HL-60 (cell line): ENCODE measurements at regions not wholly inside any gene's neighbourhood (a gene's known extent, or its start where the extent isn't known, plus 50 kb on each side); places are given as distances from the start of the nearest gene placed in this dataset.

ENCODE experiments used
- DNase-seq, 2 experiments: peaks; one replicate each; pipeline ENCODE4 v3.0.0-alpha.2; 2010 to 2020; ENCODE audit warnings: low read depth in 1 of 2, low spot score in 1 of 2
- H3K27ac ChIP-seq: fragments of 250-450 bp; sonication (Bioruptor Pico); replicated peaks from 2 replicates; pipeline ENCODE4 v1.5.1; 2020; ENCODE audit warnings: mild to moderate bottlenecking, moderate library complexity
- H3K27me3 ChIP-seq: fragments of 250-450 bp; sonication (Bioruptor Pico); 2 replicates; pipeline ENCODE4 v1.5.1; 2021; ENCODE audit warnings: mild to moderate bottlenecking, moderate library complexity; ENCODE audit not compliant: insufficient read depth, poor library complexity, severe bottlenecking
- H3K4me3 ChIP-seq: replicated peaks from 2 replicates; pipeline ENCODE4 v1.5.1; 2011; ENCODE audit warnings: mild to moderate bottlenecking, control low read depth, low read length; ENCODE audit not compliant: insufficient read depth
- CTCF ChIP-seq: IDR thresholded peaks from one replicate; pipeline ENCODE4 v1.5.1; 2011; ENCODE audit warnings: low read length, control low read depth, inconsistent platforms; ENCODE audit not compliant: insufficient read depth
- GABPA ChIP-seq: IDR thresholded peaks from 2 replicates; pipeline ENCODE4 v1.6.1; 2012; ENCODE audit warnings: low read depth
- POLR2AphosphoS5 ChIP-seq: IDR thresholded peaks from 2 replicates; pipeline ENCODE4 v1.6.1; 2012; ENCODE audit warnings: low read depth
- REST ChIP-seq: IDR thresholded peaks from 2 replicates; pipeline ENCODE4 v1.6.1; 2012; ENCODE audit warnings: low read depth; ENCODE audit not compliant: insufficient replicate concordance
- SPI1 ChIP-seq: IDR thresholded peaks from 2 replicates; pipeline ENCODE4 v1.6.1; 2012; ENCODE audit warnings: low read depth, mild to moderate bottlenecking, borderline replicate concordance

- H3K27me3 ChIP-seq: no peaks in the 10 kb centered on the region
- TF ChIP-seq POLR2AphosphoS5 (no peak), SPI1 (no peak), GABPA (no peak)
- no peak overlapping the region for H3K27ac ChIP-seq
- no peak for DNase-seq
- no peak overlapping the region for H3K4me3 ChIP-seq
These were observed 104.9 kb upstream of the SMAD3 start for GRCh38 chr15:66960519-66960918.

GRCh38 chr15:66961407-66961884, 104.0 kb upstream of the SMAD3 start:
- no peak for DNase-seq
- no peak overlapping the region for H3K4me3 ChIP-seq
- no peaks in the 10 kb centered on the region for H3K27me3 ChIP-seq
- no peak overlapping the region for H3K27ac ChIP-seq
- TF ChIP-seq POLR2AphosphoS5 (no peak), CTCF (no peak), REST (no peak), GABPA (no peak), SPI1 (no peak)

GRCh38 chr15:66961901-66962300, 103.5 kb upstream of the SMAD3 start:
- Histone ChIP-seq H3K4me3 (no peak overlapping the region), H3K27me3 (no peaks in the 10 kb centered on the region), H3K27ac (no peak overlapping the region)
- TF ChIP-seq REST (no peak), SPI1 (no peak), POLR2AphosphoS5 (no peak), CTCF (no peak), GABPA (no peak)
- DNase-seq: no peak

- Histone ChIP-seq H3K27me3 (no peaks in the 10 kb centered on the region), H3K4me3 (no peak overlapping the region), H3K27ac (no peak overlapping the region)
- no peak for DNase-seq
- no peak for TF ChIP-seq GABPA
- TF ChIP-seq REST: no peak
- TF ChIP-seq POLR2AphosphoS5: no peak
- TF ChIP-seq SPI1: no peak
- TF ChIP-seq CTCF: no peak
These were observed 102.9 kb upstream of the SMAD3 start for GRCh38 chr15:66962522-66962921.
